Hepatocyte (in vitro differentiated cells): ENCODE measurements at regions not wholly inside any gene's neighbourhood (a gene's known extent, or its start where the extent isn't known, plus 50 kb on each side); places are given as distances from the start of the nearest gene placed in this dataset. TPM values are rescaled to one million over a fixed set of nuclear protein-coding genes. Genes with fewer than 3 reads are reported as not detected.
A peak's percentile ranks its signal among the peaks of the same experiment; 100 is the strongest.

Experiments used
- DNase-seq: peaks from one replicate; pipeline ENCODE4 v3.0.0-alpha.2; 2016; ENCODE audit warnings: low spot score
- H2AFZ ChIP-seq: fragments of 200-600 bp; sonication (generic); 2 replicates; pipeline ENCODE4 v1.6.0; 2016; ENCODE audit warnings: antibody characterized with exemption, mild to moderate bottlenecking
- H3K27ac ChIP-seq: fragments of 200-600 bp; sonication (generic); 2 replicates; pipeline ENCODE4 v1.5.1; 2016; ENCODE audit warnings: mild to moderate bottlenecking
- H3K27me3 ChIP-seq: fragments of 200-600 bp; sonication (generic); 2 replicates; pipeline ENCODE4 v1.6.1; 2016
- H3K36me3 ChIP-seq: fragments of 200-600 bp; sonication (generic); replicated peaks from 2 replicates; pipeline ENCODE4 v1.5.1; 2016; ENCODE audit warnings: low read depth; ENCODE audit not compliant: insufficient read depth
- H3K4me1 ChIP-seq: fragments of 200-600 bp; sonication (generic); 2 replicates; pipeline ENCODE4 v1.5.1; 2016; ENCODE audit warnings: mild to moderate bottlenecking, moderate library complexity; ENCODE audit not compliant: insufficient read depth
- H3K4me2 ChIP-seq: fragments of 200-600 bp; sonication (generic); 2 replicates; pipeline ENCODE4 v1.6.0; 2016
- H3K4me3 ChIP-seq: fragments of 200-600 bp; sonication (generic); 2 replicates; pipeline ENCODE4 v1.5.1; 2016; ENCODE audit warnings: mild to moderate bottlenecking
- H3K79me2 ChIP-seq: fragments of 200-600 bp; sonication (generic); 2 replicates; pipeline ENCODE4 v1.6.0; 2017; ENCODE audit warnings: mild to moderate bottlenecking
- H3K9me2 ChIP-seq: fragments of 200-600 bp; sonication (generic); replicated peaks from 2 replicates; pipeline ENCODE4 v1.6.0; 2017; ENCODE audit warnings: mild to moderate bottlenecking; ENCODE audit not compliant: insufficient read depth
- H3K9me3 ChIP-seq: fragments of 200-600 bp; sonication (generic); 2 replicates; pipeline ENCODE4 v1.5.1; 2016; ENCODE audit warnings: low read depth, mild to moderate bottlenecking
- H4K20me1 ChIP-seq: fragments of 200-600 bp; sonication (generic); 2 replicates; pipeline ENCODE4 v1.6.0; 2016; ENCODE audit warnings: mild to moderate bottlenecking; ENCODE audit not compliant: insufficient read depth, poor library complexity, severe bottlenecking
- CTCF ChIP-seq: fragments of 200-600 bp; sonication (generic); IDR thresholded peaks from 2 replicates; pipeline ENCODE4 v1.5.1; 2016; ENCODE audit warnings: antibody characterized with exemption, mild to moderate bottlenecking; ENCODE audit not compliant: poor library complexity
- EZH2 ChIP-seq: fragments of 200-600 bp; sonication (generic); IDR thresholded peaks from 2 replicates; pipeline ENCODE4 v1.6.1; 2016; ENCODE audit warnings: antibody characterized with exemption, mild to moderate bottlenecking, borderline replicate concordance
- EZH2phosphoT487 ChIP-seq: fragments of 200-600 bp; sonication (generic); IDR thresholded peaks from one replicate; pipeline ENCODE4 v1.6.1; 2018; ENCODE audit warnings: antibody characterized with exemption, mild to moderate bottlenecking, low read depth, moderate library complexity; ENCODE audit not compliant: unreplicated experiment, severe bottlenecking
- WGBS: methylation state at CpG from one replicate; pipeline ENCODE4 v1.1.6; 2016; ENCODE audit warnings: low lambda C conversion rate; ENCODE audit errors: missing lambda C conversion rate; 5-methylcytosine and 5-hydroxymethylcytosine counted together
- small RNA-seq: library from RNA; depleted of rRNA; stranded (forward); fragments of <200 nt; gene quantifications from one replicate; pipeline ENCODE3, GENCODE V24; 2014

GRCh38 chrX:71852182-71852581 is 58.5 kb upstream of the NHSL2 start:
- TF ChIP-seq EZH2 (no peak), CTCF (no peak), EZH2phosphoT487 (no peak)
- Histone ChIP-seq H3K27ac (no peak overlapping the region), H3K9me3 (no peaks in the 10 kb centered on the region), H3K4me1 (no peaks in the 10 kb centered on the region), H3K9me2 (no peaks in the 10 kb centered on the region), H3K27me3 (no peaks in the 10 kb centered on the region), H3K36me3 (no peaks in the 10 kb centered on the region), H4K20me1 (no peaks in the 10 kb centered on the region), H2AFZ (no peak overlapping the region), H3K79me2 (no peaks in the 10 kb centered on the region), H3K4me2 (no peak overlapping the region), H3K4me3 (no peak overlapping the region)
- 75% methylated on average over 9 of the region's 9 CpGs for WGBS
- no peak for DNase-seq

- Histone ChIP-seq H3K4me1 (no peaks in the 10 kb centered on the region), H4K20me1 (no peaks in the 10 kb centered on the region), H3K9me2 (no peaks in the 10 kb centered on the region), H3K27me3 (no peaks in the 10 kb centered on the region), H3K36me3 (no peaks in the 10 kb centered on the region), H3K9me3 (no peaks in the 10 kb centered on the region), H3K27ac (no peak overlapping the region), H3K4me2 (no peak overlapping the region), H2AFZ (no peak overlapping the region), H3K79me2 (no peaks in the 10 kb centered on the region), H3K4me3 (no peak overlapping the region)
- 29% methylated on average over 3 of the region's 3 CpGs for WGBS
- TF ChIP-seq EZH2phosphoT487 (no peak), EZH2 (no peak), CTCF (peak; percentile 61)
- peak; percentile 62 for DNase-seq
Measured at GRCh38 chrX:71859637-71860036, 51.0 kb upstream of the NHSL2 start.

Small RNA genes lying in the stretch of these regions (small RNA-seq; reads per million reads assigned to genes)
- gene BX276092.3: not detected
